Gastrocnemius medialis (tissue), 4 donors: ENCODE measurements at regions not wholly inside any gene's neighbourhood (a gene's known extent, or its start where the extent isn't known, plus 50 kb on each side); places are given as distances from the start of the nearest gene placed in this dataset.

ENCODE experiments used
- CTCF ChIP-seq, 5 experiments: fragments of 450-650 bp in 3 of 5; fragments of 200-600 bp in 2 of 5; sonication (generic) in 2 of 5; IDR thresholded peaks in 4 of 5; conservative IDR thresholded peaks in 1 of 5; 1 replicate in 4 of 5; 2 replicates in 1 of 5; pipeline ENCODE4 v1.5.1; 2016 to 2019; ENCODE audit warnings: antibody characterized with exemption in 5 of 5, mild to moderate bottlenecking in 3 of 5, moderate library complexity in 3 of 5
- POLR2A ChIP-seq, 2 donors: fragments of 450-650 bp; IDR thresholded peaks; one replicate each; pipeline ENCODE4 v1.6.1; 2017; ENCODE audit warnings: antibody characterized with exemption in 2 of 2, mild to moderate bottlenecking in 2 of 2, moderate library complexity in 2 of 2

GRCh38 chr9:28329323-28329722, 756.0 kb upstream of the C9orf72 start:
- TF ChIP-seq POLR2A (IDR thresholded peaks at IDR 0.05) (no peak), CTCF (IDR thresholded peaks at IDR 0.05 in 4 of 5, conservative IDR thresholded peaks at IDR 0.05 in 1 of 5) (no peak)
